ENCODE measurements at regions not wholly inside any gene's neighbourhood (a gene's known extent, or its start where the extent isn't known, plus 50 kb on each side); places are given as distances from the start of the nearest gene placed in this dataset.

DNA sequence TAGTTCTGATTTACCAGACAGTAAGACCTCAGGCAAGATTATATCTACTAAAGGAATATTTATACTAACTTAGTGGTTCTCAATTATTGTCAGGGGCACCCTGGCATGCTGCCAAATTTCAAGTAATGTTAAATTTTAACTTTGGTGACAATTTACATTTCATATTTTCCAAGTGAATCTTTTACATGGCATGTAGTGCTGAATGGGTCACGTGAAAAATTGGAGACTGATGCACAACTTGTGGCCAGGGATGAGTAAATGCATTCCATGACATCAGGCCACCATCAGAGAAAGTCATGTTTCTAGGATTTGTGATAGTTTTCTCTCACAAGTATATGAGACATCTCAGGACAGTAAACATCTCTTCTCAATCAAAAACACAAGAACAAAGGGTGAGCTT lies 202.6 kb upstream of the SOX21 start:
- H3K27me3 ChIP-seq (ENCODE audit: insufficient read depth, insufficient read length), result no peaks in the 10 kb centered on the region
- DNase-seq (ENCODE audit: low read depth, low spot score), result no peak
- TF ChIP-seq SUZ12 (IDR thresholded peaks at IDR 0.05; ENCODE audit: extremely low read depth, insufficient read depth, insufficient read length), result no peak
- TF ChIP-seq YY1 (IDR thresholded peaks at IDR 0.05; ENCODE audit: insufficient read depth, insufficient read length), result no peak
- TF ChIP-seq ZNF274 (IDR thresholded peaks at IDR 0.05; ENCODE audit: low read depth, low read length), result no peak
- H3K4me1 ChIP-seq (ENCODE audit: insufficient read depth, insufficient read length), result no peaks in the 10 kb centered on the region
- no peaks in the 10 kb centered on the region for H3K36me3 ChIP-seq (ENCODE audit: insufficient read depth, insufficient read length, low read length)
- H3K9ac ChIP-seq (ENCODE audit: insufficient read length, low read depth), result no peak overlapping the region
- H3K9me3 ChIP-seq (ENCODE audit: insufficient read depth, low read length), result no peaks in the 10 kb centered on the region
- no peak overlapping the region for H3K4me3 ChIP-seq (ENCODE audit: insufficient read length, low read depth)

DNA sequence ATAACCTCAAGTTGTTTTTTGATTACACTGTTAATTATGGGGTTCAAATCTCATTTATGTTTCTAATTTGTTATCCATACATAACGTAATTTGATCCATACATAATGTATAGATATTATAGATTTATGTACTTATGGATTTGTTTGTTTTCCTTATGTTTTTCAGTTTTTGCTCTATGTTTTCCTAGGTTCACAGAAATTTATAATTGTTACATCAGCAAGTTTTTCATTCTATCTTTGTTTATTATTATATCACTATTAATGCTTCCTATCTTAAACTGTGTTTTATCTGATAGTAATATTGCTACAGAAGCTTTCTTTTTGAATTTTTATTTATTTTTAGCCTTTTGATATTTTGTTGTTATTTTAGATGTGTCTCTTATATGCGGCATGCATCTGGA lies 194.3 kb upstream of the SOX21 start:
- DNase-seq (ENCODE audit: low read depth, low spot score), result no peak
- H3K9me3 ChIP-seq (ENCODE audit: insufficient read depth, low read length), result no peaks in the 10 kb centered on the region
- no peaks in the 10 kb centered on the region for H3K36me3 ChIP-seq (ENCODE audit: insufficient read depth, insufficient read length, low read length)
- TF ChIP-seq YY1 (IDR thresholded peaks at IDR 0.05; ENCODE audit: insufficient read depth, insufficient read length) (no peak), ZNF274 (IDR thresholded peaks at IDR 0.05; ENCODE audit: low read depth, low read length) (no peak), SUZ12 (IDR thresholded peaks at IDR 0.05; ENCODE audit: extremely low read depth, insufficient read depth, insufficient read length) (no peak)
- no peaks in the 10 kb centered on the region for H3K27me3 ChIP-seq (ENCODE audit: insufficient read depth, insufficient read length)
- H3K9ac ChIP-seq (ENCODE audit: insufficient read length, low read depth), result no peak overlapping the region
- H3K4me3 ChIP-seq (ENCODE audit: insufficient read length, low read depth), result no peak overlapping the region
- H3K4me1 ChIP-seq (ENCODE audit: insufficient read depth, insufficient read length), result no peaks in the 10 kb centered on the region

DNA sequence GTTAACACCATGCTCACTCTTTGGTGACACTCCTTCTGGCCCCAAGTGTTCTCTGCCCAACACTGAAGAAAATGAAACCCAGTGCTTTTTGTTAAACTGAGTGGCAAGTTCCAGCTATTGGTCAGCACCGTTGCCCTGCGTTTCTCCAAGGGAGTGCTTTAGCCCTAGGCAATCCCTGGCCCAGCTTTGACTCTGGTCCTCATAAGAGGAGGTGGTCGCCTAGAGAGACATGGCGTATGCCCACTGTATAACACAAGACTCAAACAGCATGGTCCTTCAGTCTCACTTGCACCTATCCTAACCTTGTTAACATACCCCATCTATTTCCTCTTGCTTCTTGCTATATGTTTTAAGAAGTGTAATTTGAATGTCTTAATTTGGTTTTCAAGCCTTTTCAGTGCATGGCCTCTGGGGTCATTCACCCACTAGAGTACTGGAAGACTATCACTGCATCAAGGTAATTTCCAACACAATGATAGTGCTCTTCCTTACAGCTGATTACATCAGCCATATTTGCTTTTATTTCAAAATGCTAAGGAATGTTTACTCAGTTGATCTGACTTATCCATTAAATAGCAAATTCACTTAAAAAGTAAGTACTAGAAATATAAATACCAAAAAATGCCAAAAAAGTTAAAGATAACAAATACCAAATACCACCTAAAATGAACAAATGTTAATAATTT lies 190.5 kb upstream of the SOX21 start:
- Histone ChIP-seq H3K4me1 (ENCODE audit: insufficient read depth, insufficient read length) (no peaks in the 10 kb centered on the region), H3K27me3 (ENCODE audit: insufficient read depth, insufficient read length) (no peaks in the 10 kb centered on the region), H3K9me3 (ENCODE audit: insufficient read depth, low read length) (no peaks in the 10 kb centered on the region), H3K9ac (ENCODE audit: insufficient read length, low read depth) (no peak overlapping the region), H3K36me3 (ENCODE audit: insufficient read depth, insufficient read length, low read length) (no peaks in the 10 kb centered on the region), H3K4me3 (ENCODE audit: insufficient read length, low read depth) (no peak overlapping the region)
- DNase-seq (ENCODE audit: low read depth, low spot score), result no peak
- TF ChIP-seq ZNF274 (IDR thresholded peaks at IDR 0.05; ENCODE audit: low read depth, low read length) (no peak), YY1 (IDR thresholded peaks at IDR 0.05; ENCODE audit: insufficient read depth, insufficient read length) (no peak), SUZ12 (IDR thresholded peaks at IDR 0.05; ENCODE audit: extremely low read depth, insufficient read depth, insufficient read length) (no peak)

DNA sequence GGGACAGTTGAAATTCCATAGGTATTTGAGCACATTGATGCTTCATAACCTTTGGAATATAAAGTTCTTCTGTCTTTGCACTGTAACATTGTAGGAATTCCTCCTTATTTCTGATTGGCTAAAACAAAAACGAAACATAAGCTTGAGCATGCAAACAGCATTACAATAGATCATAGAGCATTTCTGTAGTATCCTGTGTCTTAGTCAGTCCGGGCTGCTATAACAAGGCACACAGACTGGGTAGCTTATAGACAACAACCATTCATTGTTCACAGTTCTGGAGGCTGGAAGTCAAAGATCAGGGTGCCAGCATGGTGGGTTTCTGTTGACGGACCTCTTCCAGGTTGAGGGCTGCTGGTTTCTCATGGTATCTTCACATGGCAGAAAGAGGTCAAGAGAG lies 188.7 kb upstream of the SOX21 start:
- no peak overlapping the region for H3K9ac ChIP-seq (ENCODE audit: insufficient read length, low read depth)
- no peaks in the 10 kb centered on the region for H3K4me1 ChIP-seq (ENCODE audit: insufficient read depth, insufficient read length)
- H3K27me3 ChIP-seq (ENCODE audit: insufficient read depth, insufficient read length), result no peaks in the 10 kb centered on the region
- H3K9me3 ChIP-seq (ENCODE audit: insufficient read depth, low read length), result no peaks in the 10 kb centered on the region
- H3K4me3 ChIP-seq (ENCODE audit: insufficient read length, low read depth), result no peak overlapping the region
- TF ChIP-seq YY1 (IDR thresholded peaks at IDR 0.05; ENCODE audit: insufficient read depth, insufficient read length) (no peak), ZNF274 (IDR thresholded peaks at IDR 0.05; ENCODE audit: low read depth, low read length) (no peak), SUZ12 (IDR thresholded peaks at IDR 0.05; ENCODE audit: extremely low read depth, insufficient read depth, insufficient read length) (no peak)
- DNase-seq (ENCODE audit: low read depth, low spot score), result no peak
- no peaks in the 10 kb centered on the region for H3K36me3 ChIP-seq (ENCODE audit: insufficient read depth, insufficient read length, low read length)

DNA sequence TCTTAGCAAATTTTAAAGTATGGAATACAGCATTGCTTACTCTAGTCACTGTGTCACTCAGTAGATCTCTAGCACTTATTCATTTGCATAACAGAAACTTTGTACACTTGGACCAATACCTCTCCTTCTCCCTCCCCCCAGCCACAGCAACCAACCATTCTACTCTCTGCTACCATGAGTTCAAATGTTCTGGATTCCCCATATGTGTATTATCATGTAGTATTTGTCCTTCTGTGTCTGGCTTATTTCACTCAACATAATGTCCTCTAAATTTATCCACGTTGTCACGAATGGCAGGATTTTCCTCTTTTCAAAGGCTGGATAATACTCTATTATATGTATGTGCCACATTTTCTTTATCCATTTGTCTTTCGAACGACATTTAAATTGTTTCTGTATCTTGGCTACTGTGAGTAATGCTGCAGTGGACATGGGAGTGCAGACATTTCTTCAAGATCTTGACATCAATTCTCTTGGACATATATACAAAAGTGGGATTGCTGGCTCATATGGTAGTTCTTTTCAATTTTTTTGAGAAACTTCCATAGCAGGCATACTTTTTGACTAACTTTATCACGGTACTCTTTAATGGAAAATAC lies 184.5 kb upstream of the SOX21 start:
- Histone ChIP-seq H3K27me3 (ENCODE audit: insufficient read depth, insufficient read length) (no peaks in the 10 kb centered on the region), H3K36me3 (ENCODE audit: insufficient read depth, insufficient read length, low read length) (no peaks in the 10 kb centered on the region), H3K4me1 (ENCODE audit: insufficient read depth, insufficient read length) (no peaks in the 10 kb centered on the region), H3K9me3 (ENCODE audit: insufficient read depth, low read length) (no peaks in the 10 kb centered on the region), H3K9ac (ENCODE audit: insufficient read length, low read depth) (no peak overlapping the region), H3K4me3 (ENCODE audit: insufficient read length, low read depth) (no peak overlapping the region)
- no peak for TF ChIP-seq SUZ12 (IDR thresholded peaks at IDR 0.05; ENCODE audit: extremely low read depth, insufficient read depth, insufficient read length)
- TF ChIP-seq ZNF274 (IDR thresholded peaks at IDR 0.05; ENCODE audit: low read depth, low read length), result no peak
- TF ChIP-seq YY1 (IDR thresholded peaks at IDR 0.05; ENCODE audit: insufficient read depth, insufficient read length), result no peak
- no peak for DNase-seq (ENCODE audit: low read depth, low spot score)

DNA sequence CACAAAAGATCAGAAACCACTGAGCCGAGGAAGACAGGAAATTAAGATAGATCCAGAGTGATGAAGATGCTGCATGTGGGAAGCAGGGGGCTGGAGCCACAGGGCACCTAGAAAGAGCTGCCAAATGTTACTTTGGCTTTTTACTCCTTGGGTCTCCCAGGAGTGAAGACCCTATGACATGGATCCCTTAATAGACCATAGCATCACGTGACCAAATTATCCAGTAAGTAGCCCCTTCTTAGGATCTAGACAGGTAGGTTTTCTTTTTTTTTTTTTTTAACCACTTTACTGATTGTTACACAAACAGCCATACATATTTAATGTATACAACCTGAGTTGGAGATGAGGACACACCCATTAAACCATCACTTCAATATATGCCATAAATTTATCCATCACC lies 183.9 kb upstream of the SOX21 start:
- DNase-seq (ENCODE audit: low read depth, low spot score), result no peak
- no peaks in the 10 kb centered on the region for H3K27me3 ChIP-seq (ENCODE audit: insufficient read depth, insufficient read length)
- no peaks in the 10 kb centered on the region for H3K9me3 ChIP-seq (ENCODE audit: insufficient read depth, low read length)
- no peak overlapping the region for H3K4me3 ChIP-seq (ENCODE audit: insufficient read length, low read depth)
- H3K36me3 ChIP-seq (ENCODE audit: insufficient read depth, insufficient read length, low read length), result no peaks in the 10 kb centered on the region
- no peak overlapping the region for H3K9ac ChIP-seq (ENCODE audit: insufficient read length, low read depth)
- no peaks in the 10 kb centered on the region for H3K4me1 ChIP-seq (ENCODE audit: insufficient read depth, insufficient read length)
- no peak for TF ChIP-seq SUZ12 (IDR thresholded peaks at IDR 0.05; ENCODE audit: extremely low read depth, insufficient read depth, insufficient read length)
- TF ChIP-seq ZNF274 (IDR thresholded peaks at IDR 0.05; ENCODE audit: low read depth, low read length), result no peak
- no peak for TF ChIP-seq YY1 (IDR thresholded peaks at IDR 0.05; ENCODE audit: insufficient read depth, insufficient read length)

DNA sequence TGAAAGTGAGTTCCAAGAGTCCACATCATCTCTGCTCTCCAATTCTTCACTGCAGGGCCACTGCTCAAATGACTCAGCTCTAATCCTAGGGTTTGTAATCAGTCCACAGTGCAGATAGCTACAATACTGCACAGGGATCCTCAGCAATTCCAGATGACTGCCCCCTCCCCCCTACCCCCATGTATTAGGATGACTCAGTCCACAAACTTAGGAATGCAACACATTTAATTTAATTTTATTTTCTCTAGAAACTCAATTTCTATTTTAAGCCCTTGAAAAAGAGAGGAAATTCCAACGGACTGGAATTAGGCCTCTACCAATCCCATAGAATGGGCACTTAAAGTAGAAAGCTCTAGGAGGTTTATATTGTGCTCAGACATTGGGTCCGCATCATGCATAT lies 173.8 kb upstream of the SOX21 start:
- Histone ChIP-seq H3K4me3 (ENCODE audit: insufficient read length, low read depth) (no peak overlapping the region), H3K9me3 (ENCODE audit: insufficient read depth, low read length) (no peaks in the 10 kb centered on the region), H3K27me3 (ENCODE audit: insufficient read depth, insufficient read length) (no peaks in the 10 kb centered on the region), H3K36me3 (ENCODE audit: insufficient read depth, insufficient read length, low read length) (no peaks in the 10 kb centered on the region), H3K9ac (ENCODE audit: insufficient read length, low read depth) (no peak overlapping the region), H3K4me1 (ENCODE audit: insufficient read depth, insufficient read length) (no peaks in the 10 kb centered on the region)
- no peak for TF ChIP-seq ZNF274 (IDR thresholded peaks at IDR 0.05; ENCODE audit: low read depth, low read length)
- no peak for TF ChIP-seq YY1 (IDR thresholded peaks at IDR 0.05; ENCODE audit: insufficient read depth, insufficient read length)
- TF ChIP-seq SUZ12 (IDR thresholded peaks at IDR 0.05; ENCODE audit: extremely low read depth, insufficient read depth, insufficient read length), result no peak
- DNase-seq (ENCODE audit: low read depth, low spot score), result no peak

Data from NT2/D1 (cell line).